ENCODE measurements at regions not wholly inside any gene's neighbourhood (a gene's known extent, or its start where the extent isn't known, plus 50 kb on each side); places are given as distances from the start of the nearest gene placed in this dataset.
A peak's percentile ranks its signal among the peaks of the same experiment; 100 is the strongest.

- DNase-seq: no peak
Observed at GRCh38 chr14:66381755-66382154, 104.4 kb upstream of the CCDC196 start.

GRCh38 chr14:66383257-66383656 lies 102.9 kb upstream of the CCDC196 start:
- no peak for DNase-seq

GRCh38 chr14:66383771-66384170 lies 102.4 kb upstream of the CCDC196 start:
- DNase-seq: no peak

- no peak for DNase-seq
Observed at GRCh38 chr14:66388516-66388915, 97.7 kb upstream of the CCDC196 start.

GRCh38 chr14:66389481-66389880 lies 96.7 kb upstream of the CCDC196 start:
- DNase-seq: no peak

- peak; percentile 57 for DNase-seq
Observed at GRCh38 chr14:66395300-66395699, 90.9 kb upstream of the CCDC196 start.

- DNase-seq: no peak
Observed at GRCh38 chr14:66396164-66396563, 90.0 kb upstream of the CCDC196 start.

- no peak for DNase-seq
Observed at GRCh38 chr14:66398437-66398836, 87.7 kb upstream of the CCDC196 start.

GRCh38 chr14:66401449-66402095 lies 84.6 kb upstream of the CCDC196 start:
- DNase-seq: no peak

DNA sequence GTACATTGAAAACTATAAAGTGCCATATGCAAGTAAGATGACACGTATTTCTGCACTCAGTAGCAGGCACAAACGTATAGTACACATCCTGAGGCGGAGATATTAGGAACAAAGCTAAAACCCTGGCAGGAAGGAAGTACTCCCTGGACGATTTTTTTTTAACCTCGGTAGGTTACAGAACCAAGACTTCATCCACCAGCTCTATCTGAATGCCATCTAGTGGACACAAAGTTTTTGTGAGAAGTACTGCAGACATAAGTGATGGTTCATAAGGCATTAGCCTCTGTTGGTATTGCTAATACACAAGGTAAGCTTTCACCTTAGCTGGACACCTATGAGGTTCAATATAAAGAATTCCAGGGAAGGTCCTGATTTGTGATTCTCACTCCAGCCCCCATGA lies 83.0 kb upstream of the CCDC196 start:
- no peak for DNase-seq

DNA sequence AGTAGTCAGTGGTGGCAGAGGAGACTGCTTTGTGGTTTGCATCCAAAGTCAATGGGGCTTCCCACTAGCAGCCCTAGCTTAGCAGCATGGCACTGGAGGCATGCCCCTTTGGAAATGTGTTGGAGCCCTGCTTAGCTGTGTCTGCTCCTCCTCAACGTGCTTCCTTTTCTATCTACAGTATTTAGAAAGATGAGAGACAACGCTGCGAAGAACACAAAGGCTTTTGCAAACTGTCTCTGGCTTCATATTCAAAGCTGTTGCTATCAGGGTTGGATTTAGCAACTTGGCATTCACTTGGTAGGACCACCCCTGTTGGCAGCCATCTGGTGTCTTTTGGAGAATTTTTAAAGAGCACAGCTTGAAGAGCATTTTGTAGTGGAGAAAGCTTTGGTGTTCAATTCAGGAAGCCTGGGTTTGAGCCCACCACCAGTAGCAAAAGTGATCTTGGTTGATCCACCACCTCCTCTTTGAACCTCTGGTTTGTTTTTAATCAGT lies 82.1 kb upstream of the CCDC196 start:
- DNase-seq: no peak

DNA sequence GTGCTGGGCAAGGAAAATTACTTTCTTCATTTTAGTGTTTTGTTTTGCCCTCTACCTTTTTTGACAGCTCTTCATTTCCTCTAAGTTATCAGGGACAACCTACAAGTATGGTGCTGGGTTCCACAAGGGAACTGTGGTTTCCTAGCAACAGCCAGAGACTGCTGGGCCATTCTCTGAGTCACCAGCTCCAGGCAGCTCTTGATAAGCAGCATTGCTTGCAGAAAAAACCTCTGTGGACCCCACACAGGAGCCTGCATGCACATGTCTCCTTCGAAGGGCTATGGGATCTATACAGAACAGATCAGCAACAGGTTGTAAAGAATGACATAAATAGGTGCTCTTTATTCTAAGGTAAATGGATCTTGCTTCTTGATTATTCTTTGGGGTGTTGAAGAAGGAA lies 81.0 kb upstream of the CCDC196 start:
- DNase-seq: no peak

GRCh38 chr14:66413901-66414300 lies 72.3 kb upstream of the CCDC196 start:
- no peak for DNase-seq

DNA sequence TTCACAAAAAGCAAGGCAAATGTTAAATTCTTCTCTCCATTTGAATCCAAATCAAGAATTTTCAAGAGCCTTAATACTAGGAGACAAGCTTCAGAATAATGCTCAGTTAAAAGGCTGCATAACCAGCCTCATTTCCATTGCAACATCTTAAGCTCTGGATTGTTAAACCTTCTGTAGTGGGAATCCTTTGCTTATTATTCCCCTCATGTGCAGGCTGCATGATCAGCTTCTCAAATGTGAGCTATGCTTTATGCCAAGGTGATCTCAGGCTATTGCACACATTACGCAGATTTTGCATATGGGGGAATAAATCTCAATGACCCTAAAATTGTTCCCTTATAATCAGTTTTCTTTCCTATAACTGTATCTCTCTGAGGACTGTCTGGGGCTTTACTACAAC lies 71.7 kb upstream of the CCDC196 start:
- no peak for DNase-seq

- no peak for DNase-seq
Observed at GRCh38 chr14:66420251-66421006, 65.7 kb upstream of the CCDC196 start.

GRCh38 chr14:66421990-66422946 lies 63.9 kb upstream of the CCDC196 start:
- DNase-seq: no peak

- DNase-seq: no peak
Observed at GRCh38 chr14:66425402-66425801, 60.8 kb upstream of the CCDC196 start.

- DNase-seq: no peak
Observed at GRCh38 chr14:66426451-66426850, 59.7 kb upstream of the CCDC196 start.

DNA sequence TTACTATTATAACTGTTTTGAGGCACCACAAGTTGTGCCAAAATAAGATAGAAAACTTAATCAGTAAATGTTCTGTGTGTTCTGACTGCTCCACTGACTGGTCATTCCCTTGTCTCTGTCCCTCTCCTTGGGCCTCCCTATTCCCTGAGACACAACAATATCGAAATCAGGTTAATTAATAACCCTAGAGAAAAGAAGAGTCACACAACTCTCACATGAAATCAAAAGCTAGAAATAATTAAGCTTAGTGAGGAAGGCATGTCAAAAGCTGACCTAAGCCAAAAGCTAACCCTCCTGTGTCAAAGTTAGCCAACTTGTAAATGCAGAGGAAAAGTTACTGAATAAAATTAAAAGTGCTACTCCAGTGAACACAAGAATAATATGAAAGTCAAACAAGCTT lies 53.8 kb upstream of the CCDC196 start:
- DNase-seq: no peak

GRCh38 chr14:66434464-66434863 lies 51.7 kb upstream of the CCDC196 start:
- no peak for DNase-seq

DNA sequence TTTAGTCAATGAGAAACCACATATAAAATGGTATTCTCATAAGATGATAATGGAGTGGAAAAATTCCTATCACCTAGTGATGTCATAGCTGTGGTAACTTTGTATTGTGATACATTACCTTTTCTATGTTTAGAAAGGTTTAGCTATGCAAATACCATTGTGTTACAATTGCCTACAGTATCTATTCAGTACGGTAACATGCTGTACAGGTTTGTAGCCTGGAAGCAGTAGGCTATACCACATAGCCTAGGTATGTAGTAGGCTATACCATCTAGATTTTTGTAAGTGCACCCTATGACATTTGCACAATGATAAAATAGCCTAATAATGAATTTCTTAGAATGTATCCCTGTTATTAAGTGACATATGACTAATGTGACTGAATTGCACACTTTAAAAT lies 50.5 kb upstream of the CCDC196 start:
- DNase-seq: no peak

All from NCI-H187 treated with DMSO at 0.1 percent for 48 hours (cell line).